ENCODE measurements at regions not wholly inside any gene's neighbourhood (a gene's known extent, or its start where the extent isn't known, plus 50 kb on each side); places are given as distances from the start of the nearest gene placed in this dataset.
"Not testable (repeated sequence)": the region's sequence is repeated elsewhere in the genome, so short reads cannot be mapped to it uniquely, and the experiment has no call there.

DNA sequence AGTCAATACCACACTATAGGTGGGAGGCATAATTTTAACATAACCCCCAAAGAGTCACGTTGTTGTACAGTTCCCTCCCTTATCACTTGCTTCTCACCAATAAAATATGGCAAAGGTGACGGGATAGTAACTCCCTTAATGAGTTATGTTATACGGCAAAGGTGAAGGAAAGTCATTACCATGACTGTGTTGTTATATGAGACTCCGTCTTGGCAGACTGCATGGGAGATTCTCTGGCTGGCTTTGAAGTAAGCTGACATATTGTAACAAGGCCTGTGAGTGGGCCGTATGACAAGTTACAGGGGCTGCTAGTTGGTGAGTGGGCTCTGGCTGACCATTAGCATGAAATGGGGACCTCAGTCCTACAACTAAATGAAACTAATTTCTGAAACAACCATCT is 366.4 kb upstream of the FTMT start:
- peaks cover 3% of the 10 kb centered on the region for H3K9me3 Mint-ChIP-seq
- H3K4me3 Mint-ChIP-seq = no peak overlapping the region
- no peaks in the 10 kb centered on the region for H3K36me3 Mint-ChIP-seq (ENCODE audit: low read depth)
- no peak for DNase-seq (ENCODE audit: low spot score)
- no peaks in the 10 kb centered on the region for H3K27me3 Mint-ChIP-seq (ENCODE audit: low read depth)
- no peaks in the 10 kb centered on the region for H3K4me1 Mint-ChIP-seq (ENCODE audit: low read depth)
- H3K27ac Mint-ChIP-seq = no peak overlapping the region

DNA sequence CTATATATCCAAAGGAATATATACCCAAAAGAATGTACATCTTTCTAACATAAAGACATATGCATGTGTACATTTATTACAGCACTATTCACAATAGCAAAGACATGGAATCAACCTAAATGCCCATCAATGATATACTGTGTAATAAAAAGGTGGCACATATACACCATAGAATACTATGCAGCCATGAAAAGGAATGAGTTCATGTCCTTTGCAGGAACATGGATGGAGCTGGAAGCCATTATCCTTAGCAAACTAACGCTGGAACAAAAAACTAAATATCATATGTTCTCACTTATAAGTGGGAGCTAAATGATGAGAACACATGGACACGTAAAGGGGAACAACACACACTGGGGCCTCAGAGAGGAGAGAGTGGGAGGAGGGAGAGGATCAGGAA is 365.7 kb upstream of the FTMT start:
- not testable (repeated sequence) for DNase-seq (ENCODE audit: low spot score); H3K36me3 Mint-ChIP-seq (ENCODE audit: low read depth); H3K9me3 Mint-ChIP-seq; H3K27ac Mint-ChIP-seq; H3K4me1 Mint-ChIP-seq (ENCODE audit: low read depth); H3K4me3 Mint-ChIP-seq; H3K27me3 Mint-ChIP-seq (ENCODE audit: low read depth)

DNA sequence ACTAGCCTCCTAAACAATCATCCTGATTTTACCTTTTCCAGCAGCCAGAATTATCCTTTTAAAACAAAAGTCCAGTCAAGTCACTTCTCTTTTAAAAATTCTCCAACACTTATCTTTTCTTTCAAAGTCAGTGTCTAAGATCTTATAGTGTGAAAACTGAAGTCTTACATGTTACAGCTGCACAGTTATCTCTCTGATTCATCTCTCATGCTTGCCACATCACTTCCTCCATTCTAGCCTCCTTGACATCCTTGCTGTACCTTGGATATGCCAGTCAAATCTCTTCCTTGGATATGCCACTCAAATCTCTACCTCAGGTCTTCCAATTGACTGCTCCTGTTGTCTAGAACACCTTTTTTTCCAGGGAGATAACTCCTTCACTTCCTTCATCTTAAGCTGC is 361.7 kb upstream of the FTMT start:
- no peak for DNase-seq (ENCODE audit: low spot score)
- no peaks in the 10 kb centered on the region for H3K27me3 Mint-ChIP-seq (ENCODE audit: low read depth)
- no peak overlapping the region for H3K4me3 Mint-ChIP-seq
- H3K36me3 Mint-ChIP-seq (ENCODE audit: low read depth) = no peaks in the 10 kb centered on the region
- no peaks in the 10 kb centered on the region for H3K4me1 Mint-ChIP-seq (ENCODE audit: low read depth)
- no peak overlapping the region for H3K27ac Mint-ChIP-seq
- H3K9me3 Mint-ChIP-seq = peaks cover 3% of the 10 kb centered on the region

DNA sequence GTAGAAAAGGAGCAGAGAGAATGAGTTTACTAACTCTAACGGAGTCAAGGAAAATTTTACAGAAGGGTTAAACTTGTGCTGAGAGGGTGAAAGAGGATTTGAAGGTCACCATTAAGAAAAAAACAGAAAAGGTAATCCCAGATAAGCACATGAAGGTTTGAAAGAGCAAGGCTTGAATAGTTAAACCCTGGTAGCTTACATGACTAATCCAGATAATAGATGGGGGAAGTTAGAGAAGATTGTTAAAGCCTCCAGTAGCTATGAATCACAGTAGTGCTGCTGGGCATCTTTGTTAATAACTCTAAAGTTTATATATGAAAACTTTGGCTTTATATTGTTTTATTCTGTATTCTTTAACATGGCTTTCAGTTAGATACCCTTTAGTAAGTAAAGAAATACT is 354.5 kb upstream of the FTMT start:
- H3K27ac Mint-ChIP-seq = no peak overlapping the region
- H3K4me1 Mint-ChIP-seq (ENCODE audit: low read depth) = no peaks in the 10 kb centered on the region
- DNase-seq (ENCODE audit: low spot score) = no peak
- no peaks in the 10 kb centered on the region for H3K27me3 Mint-ChIP-seq (ENCODE audit: low read depth)
- no peaks in the 10 kb centered on the region for H3K9me3 Mint-ChIP-seq
- no peaks in the 10 kb centered on the region for H3K36me3 Mint-ChIP-seq (ENCODE audit: low read depth)
- no peak overlapping the region for H3K4me3 Mint-ChIP-seq

DNA sequence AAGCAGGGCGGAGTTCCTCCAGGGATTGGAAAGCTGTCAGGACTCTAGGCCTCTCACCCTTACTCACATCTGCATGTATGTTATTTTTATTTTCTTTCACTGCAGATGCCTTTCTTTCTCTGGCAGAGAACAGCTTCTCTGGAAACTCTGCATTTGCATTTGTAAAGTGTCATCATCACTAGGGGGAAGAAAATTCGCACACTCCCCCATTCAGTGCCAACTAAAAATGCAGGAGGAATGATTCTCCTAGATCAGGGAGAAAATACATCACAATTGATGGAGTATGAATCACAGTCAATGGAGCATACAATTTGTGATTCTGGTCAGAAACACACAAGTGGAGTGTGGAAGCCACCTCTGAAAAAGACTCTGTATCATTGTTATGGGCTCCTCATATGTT is 351.4 kb upstream of the FTMT start:
- H3K27ac Mint-ChIP-seq = no peak overlapping the region
- H3K4me3 Mint-ChIP-seq = no peak overlapping the region
- no peaks in the 10 kb centered on the region for H3K9me3 Mint-ChIP-seq
- DNase-seq (ENCODE audit: low spot score) = no peak
- H3K4me1 Mint-ChIP-seq (ENCODE audit: low read depth) = no peaks in the 10 kb centered on the region
- no peaks in the 10 kb centered on the region for H3K27me3 Mint-ChIP-seq (ENCODE audit: low read depth)
- H3K36me3 Mint-ChIP-seq (ENCODE audit: low read depth) = no peaks in the 10 kb centered on the region

DNA sequence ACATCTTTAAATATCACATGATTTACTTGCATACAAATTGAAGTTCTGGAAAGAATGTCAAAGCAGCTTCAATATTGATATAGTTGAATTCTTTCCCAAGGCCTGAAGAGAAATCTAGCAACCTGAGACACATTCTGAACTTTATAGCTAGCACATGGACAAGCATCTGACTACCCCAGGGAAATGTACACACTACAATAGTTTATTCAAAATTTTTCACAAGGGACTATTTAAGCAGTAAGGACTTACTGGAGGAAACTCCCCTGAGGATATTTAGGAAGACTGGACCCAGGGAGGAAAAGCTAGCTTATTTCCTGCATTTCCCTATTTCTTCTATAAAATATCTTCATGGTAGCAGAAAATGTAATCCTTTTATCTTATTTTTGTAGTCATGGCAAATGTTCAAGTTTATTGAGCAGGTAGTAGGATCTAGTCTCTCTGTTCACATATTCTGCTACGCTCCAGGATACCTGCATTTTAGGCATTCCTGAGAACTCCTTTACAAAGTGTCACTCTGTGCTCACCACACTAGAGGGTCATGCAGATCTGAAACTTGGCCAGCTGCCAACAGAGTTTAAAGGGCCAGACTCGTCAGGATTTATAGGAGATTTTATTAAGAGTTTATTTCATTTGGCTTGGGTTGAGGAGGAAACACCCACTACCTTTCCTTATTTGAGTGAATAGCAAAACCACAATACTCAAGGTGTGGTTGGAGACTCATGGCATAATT is 348.4 kb upstream of the FTMT start:
- no peak for DNase-seq (ENCODE audit: low spot score)
- no peak overlapping the region for H3K4me3 Mint-ChIP-seq

DNA sequence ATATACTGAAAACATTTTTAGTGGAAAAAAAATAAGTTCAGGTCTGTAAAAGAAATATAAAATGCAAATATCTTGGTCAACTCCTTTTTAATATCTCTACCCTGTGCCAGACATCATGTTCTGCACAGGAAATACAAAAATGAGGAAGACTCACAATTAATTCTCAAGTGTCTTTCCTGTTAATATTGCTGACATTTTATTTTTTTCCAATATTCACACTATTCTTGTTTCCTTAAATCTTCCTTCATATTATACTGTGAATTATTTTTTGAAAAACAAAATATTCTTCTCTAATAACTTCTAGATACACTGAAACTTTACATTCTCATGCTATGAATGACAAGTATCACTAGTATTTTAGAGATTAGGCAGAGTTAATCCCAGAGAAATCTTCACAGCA is 334.7 kb upstream of the FTMT start:
- peaks cover 12% of the 10 kb centered on the region for H3K9me3 Mint-ChIP-seq
- H3K27ac Mint-ChIP-seq = no peak overlapping the region
- no peaks in the 10 kb centered on the region for H3K27me3 Mint-ChIP-seq (ENCODE audit: low read depth)
- no peak overlapping the region for H3K4me3 Mint-ChIP-seq
- no peaks in the 10 kb centered on the region for H3K36me3 Mint-ChIP-seq (ENCODE audit: low read depth)
- H3K4me1 Mint-ChIP-seq (ENCODE audit: low read depth) = no peaks in the 10 kb centered on the region
- DNase-seq (ENCODE audit: low spot score) = no peak

More for the DNA sequence above, 348.4 kb upstream of the FTMT start:
- H3K4me1 Mint-ChIP-seq (ENCODE audit: low read depth) = no peaks in the 10 kb centered on the region
- no peaks in the 10 kb centered on the region for H3K36me3 Mint-ChIP-seq (ENCODE audit: low read depth)
- no peaks in the 10 kb centered on the region for H3K27me3 Mint-ChIP-seq (ENCODE audit: low read depth)
- H3K27ac Mint-ChIP-seq = no peak overlapping the region
- H3K9me3 Mint-ChIP-seq = no peaks in the 10 kb centered on the region

DNA sequence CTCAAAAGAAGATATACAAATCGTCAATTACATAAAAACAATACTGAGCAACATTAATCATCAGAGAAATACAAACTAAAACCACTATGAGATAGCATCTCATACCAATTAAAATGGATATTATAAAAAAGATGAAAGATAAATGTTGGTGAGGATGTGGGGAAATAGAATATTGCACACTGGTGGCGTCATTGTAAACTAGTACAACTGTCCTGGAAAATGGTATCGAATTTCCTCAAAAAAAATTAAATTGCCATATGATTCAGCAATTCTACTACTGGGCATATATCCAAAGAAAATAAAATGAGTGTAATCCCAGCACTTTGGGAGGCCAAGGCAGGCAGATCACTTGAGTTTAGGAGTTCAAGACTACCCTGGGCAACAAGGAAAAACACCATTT is 326.0 kb upstream of the FTMT start:
- no peaks in the 10 kb centered on the region for H3K4me1 Mint-ChIP-seq (ENCODE audit: low read depth)
- H3K27ac Mint-ChIP-seq = no peak overlapping the region
- H3K4me3 Mint-ChIP-seq = no peak overlapping the region
- H3K9me3 Mint-ChIP-seq = peaks cover 19% of the 10 kb centered on the region
- H3K36me3 Mint-ChIP-seq (ENCODE audit: low read depth) = no peaks in the 10 kb centered on the region
- DNase-seq (ENCODE audit: low spot score) = no peak
- no peaks in the 10 kb centered on the region for H3K27me3 Mint-ChIP-seq (ENCODE audit: low read depth)

DNA sequence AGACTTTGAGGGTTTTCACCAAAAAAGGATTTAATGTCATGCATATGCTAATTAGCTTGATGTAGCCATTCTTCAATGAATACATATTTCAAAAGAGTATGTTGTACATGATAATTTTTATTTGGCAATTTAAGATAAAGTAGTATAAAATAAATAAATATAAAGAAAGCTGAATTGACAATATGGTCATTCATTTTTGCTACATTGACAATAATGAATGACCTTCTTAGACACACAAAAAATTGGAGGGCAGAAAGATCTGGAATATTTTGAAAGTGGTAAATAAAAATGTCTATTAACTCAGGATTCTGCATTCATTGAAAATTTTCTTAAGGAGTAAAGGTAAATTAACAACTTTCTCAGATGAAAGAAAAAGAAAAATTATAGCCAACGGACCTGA is 324.8 kb upstream of the FTMT start:
- H3K4me3 Mint-ChIP-seq = no peak overlapping the region
- DNase-seq (ENCODE audit: low spot score) = no peak
- H3K27ac Mint-ChIP-seq = no peak overlapping the region

DNA sequence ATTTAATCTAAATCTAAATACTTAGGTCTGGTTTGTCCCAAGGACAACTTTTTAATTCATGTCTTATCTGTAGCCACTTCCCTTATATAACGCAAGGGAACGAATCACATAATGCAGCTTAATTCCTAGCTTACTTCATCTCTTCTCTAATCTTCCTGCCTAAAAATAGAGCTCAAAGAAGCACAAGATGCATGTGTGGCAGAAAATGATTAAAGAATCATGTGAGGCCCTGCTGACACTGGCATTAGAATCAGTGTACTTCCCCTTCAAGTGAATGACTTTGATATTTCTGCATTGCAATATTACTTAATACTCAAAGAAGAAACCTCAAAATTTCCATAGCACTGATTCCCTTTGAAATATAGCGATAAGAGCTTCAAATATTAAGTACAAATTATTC is 317.9 kb upstream of the FTMT start:
- H3K27me3 Mint-ChIP-seq (ENCODE audit: low read depth) = no peaks in the 10 kb centered on the region
- peaks cover 12% of the 10 kb centered on the region for H3K9me3 Mint-ChIP-seq
- no peaks in the 10 kb centered on the region for H3K4me1 Mint-ChIP-seq (ENCODE audit: low read depth)
- no peaks in the 10 kb centered on the region for H3K36me3 Mint-ChIP-seq (ENCODE audit: low read depth)
- no peak overlapping the region for H3K4me3 Mint-ChIP-seq
- no peak overlapping the region for H3K27ac Mint-ChIP-seq
- DNase-seq (ENCODE audit: low spot score) = no peak

More for the DNA sequence above, 324.8 kb upstream of the FTMT start:
- peaks cover 15% of the 10 kb centered on the region for H3K9me3 Mint-ChIP-seq
- H3K27me3 Mint-ChIP-seq (ENCODE audit: low read depth) = no peaks in the 10 kb centered on the region
- H3K4me1 Mint-ChIP-seq (ENCODE audit: low read depth) = no peaks in the 10 kb centered on the region
- H3K36me3 Mint-ChIP-seq (ENCODE audit: low read depth) = no peaks in the 10 kb centered on the region

DNA sequence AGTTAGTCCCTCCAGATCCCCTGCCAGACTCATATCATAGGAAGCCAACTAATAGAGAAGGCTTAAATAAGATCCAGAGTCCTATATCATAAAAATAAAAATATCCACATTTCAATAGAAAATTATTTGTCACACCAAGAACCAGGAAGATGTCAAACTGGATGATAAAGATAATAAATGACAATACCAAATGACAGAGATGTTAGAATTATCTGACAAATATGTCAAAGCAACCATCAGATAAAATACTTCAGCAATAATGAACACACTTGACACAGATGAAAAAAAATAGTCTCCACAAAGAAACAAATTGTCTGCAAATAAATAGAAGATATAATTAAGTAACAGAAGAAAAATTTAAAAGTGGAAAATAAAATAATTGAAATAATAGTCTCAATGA is 300.7 kb upstream of the FTMT start:
- H3K4me3 Mint-ChIP-seq = no peak overlapping the region
- no peak overlapping the region for H3K27ac Mint-ChIP-seq
- H3K27me3 Mint-ChIP-seq (ENCODE audit: low read depth) = no peaks in the 10 kb centered on the region
- no peak for DNase-seq (ENCODE audit: low spot score)
- H3K9me3 Mint-ChIP-seq = peaks cover 3% of the 10 kb centered on the region
- no peaks in the 10 kb centered on the region for H3K36me3 Mint-ChIP-seq (ENCODE audit: low read depth)
- H3K4me1 Mint-ChIP-seq (ENCODE audit: low read depth) = no peaks in the 10 kb centered on the region

DNA sequence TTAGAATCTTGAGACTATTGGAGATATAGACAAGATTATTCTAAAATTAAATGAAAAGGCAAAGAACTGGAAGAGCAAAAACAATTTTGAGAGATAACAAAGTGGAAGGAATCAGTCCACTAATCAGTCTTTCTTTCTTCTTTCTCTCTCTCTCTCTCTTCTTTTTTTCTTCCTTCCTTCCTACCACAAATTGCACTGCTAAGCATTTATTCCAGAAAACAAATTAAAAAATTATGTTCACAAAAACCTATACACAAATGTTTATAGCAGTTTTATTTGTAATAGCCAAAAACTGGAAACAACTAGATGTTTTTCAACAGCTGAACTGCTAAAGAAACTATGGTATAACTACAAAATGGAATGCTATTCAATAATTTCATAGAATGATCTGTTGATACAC is 291.9 kb upstream of the FTMT start:
- DNase-seq (ENCODE audit: low spot score) = no peak
- H3K27me3 Mint-ChIP-seq (ENCODE audit: low read depth) = no peaks in the 10 kb centered on the region
- H3K4me3 Mint-ChIP-seq = no peak overlapping the region
- H3K36me3 Mint-ChIP-seq (ENCODE audit: low read depth) = no peaks in the 10 kb centered on the region
- H3K4me1 Mint-ChIP-seq (ENCODE audit: low read depth) = no peaks in the 10 kb centered on the region
- no peak overlapping the region for H3K27ac Mint-ChIP-seq
- no peaks in the 10 kb centered on the region for H3K9me3 Mint-ChIP-seq

DNA sequence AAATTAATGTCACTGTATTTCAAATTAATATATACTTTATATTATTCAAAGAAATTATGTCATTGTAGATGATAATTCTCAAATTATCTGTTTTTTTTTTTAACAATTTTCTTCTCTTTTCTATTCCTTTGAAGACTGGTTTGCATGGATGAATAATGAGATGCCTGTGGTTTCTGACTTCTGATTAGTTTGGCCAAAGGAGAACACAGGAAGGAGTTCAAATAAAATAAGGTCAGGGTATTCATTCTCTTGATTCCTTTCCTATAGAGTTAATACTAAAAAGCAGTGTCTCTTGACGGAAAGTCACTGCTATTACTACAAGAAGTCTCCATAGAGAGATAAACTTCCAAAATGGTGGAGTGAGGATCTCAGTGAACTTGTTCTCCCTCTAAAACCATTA is 279.6 kb upstream of the FTMT start:
- Mint-ChIP-seq H3K4me3 (no peak overlapping the region), H3K36me3 (ENCODE audit: low read depth) (no peaks in the 10 kb centered on the region), H3K27me3 (ENCODE audit: low read depth) (no peaks in the 10 kb centered on the region), H3K27ac (no peak overlapping the region), H3K4me1 (ENCODE audit: low read depth) (no peaks in the 10 kb centered on the region), H3K9me3 (no peaks in the 10 kb centered on the region)
- DNase-seq (ENCODE audit: low spot score) = no peak

DNA sequence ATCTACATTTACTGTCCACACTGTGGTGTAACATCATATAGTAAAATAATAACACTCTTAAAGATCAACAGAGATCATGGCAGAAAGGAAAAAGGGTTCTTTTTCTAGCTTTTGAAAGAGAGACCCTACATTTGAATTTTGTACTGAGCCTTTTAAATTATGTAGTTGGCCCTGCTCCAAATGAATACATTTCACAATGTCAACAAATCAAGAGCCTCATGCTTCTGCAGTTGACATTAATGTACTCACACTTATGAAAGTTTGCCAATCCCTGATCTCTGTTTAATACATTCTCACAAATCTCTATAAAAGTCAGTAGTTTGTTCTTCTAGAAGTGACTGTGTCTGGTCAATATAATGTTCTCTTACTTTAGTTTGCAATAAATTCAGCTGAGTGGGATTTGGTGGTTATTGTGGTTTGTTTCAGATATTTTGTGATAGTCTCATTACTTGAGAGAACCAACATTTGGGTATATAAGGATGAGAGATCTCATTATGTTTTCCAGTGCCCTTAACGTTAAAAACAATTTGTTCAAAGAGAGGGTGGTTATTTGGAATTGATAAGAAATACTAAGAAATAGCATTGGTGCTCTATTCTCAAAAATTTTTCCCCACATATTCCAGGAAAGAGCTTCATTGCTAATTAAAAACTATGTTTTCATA is 277.8 kb upstream of the FTMT start:
- Mint-ChIP-seq H3K27me3 (ENCODE audit: low read depth) (no peaks in the 10 kb centered on the region), H3K4me1 (ENCODE audit: low read depth) (no peaks in the 10 kb centered on the region), H3K9me3 (no peaks in the 10 kb centered on the region), H3K4me3 (no peak overlapping the region), H3K27ac (no peak overlapping the region), H3K36me3 (ENCODE audit: low read depth) (no peaks in the 10 kb centered on the region)
- DNase-seq (ENCODE audit: low spot score) = no peak

DNA sequence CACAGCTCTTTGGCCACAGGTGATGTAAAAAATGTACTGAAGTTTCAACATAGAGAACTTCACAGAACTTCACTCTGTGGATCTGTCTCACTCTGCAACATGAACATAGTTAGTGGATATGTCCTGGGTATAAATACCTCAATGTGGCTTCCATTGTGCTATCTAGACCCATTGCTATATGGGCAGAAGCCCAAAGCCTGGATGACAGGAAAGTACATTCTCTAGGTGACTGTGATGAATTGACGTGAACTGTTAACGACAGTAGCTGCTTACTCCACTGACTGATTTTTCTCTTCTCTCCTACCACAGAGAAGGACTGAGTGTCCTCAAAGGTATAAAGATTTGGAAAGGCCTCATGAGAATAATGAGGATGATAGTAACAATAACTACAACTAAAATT is 270.1 kb upstream of the FTMT start:
- DNase-seq (ENCODE audit: low spot score) = no peak
- H3K27me3 Mint-ChIP-seq (ENCODE audit: low read depth) = no peaks in the 10 kb centered on the region
- H3K27ac Mint-ChIP-seq = no peak overlapping the region
- no peaks in the 10 kb centered on the region for H3K4me1 Mint-ChIP-seq (ENCODE audit: low read depth)
- peaks cover 4% of the 10 kb centered on the region for H3K9me3 Mint-ChIP-seq
- no peaks in the 10 kb centered on the region for H3K36me3 Mint-ChIP-seq (ENCODE audit: low read depth)
- H3K4me3 Mint-ChIP-seq = no peak overlapping the region

All from T-helper 2 cell treated with Interferon-gamma antibody and Interleukin-4, amounts not matched to agents 5 μg/mL and 100 μg/mL, for 36 hours (primary cell).